Liver (tissue), 8 donors: ENCODE measurements at regions not wholly inside any gene's neighbourhood (a gene's known extent, or its start where the extent isn't known, plus 50 kb on each side); places are given as distances from the start of the nearest gene placed in this dataset.

Experiments used
- DNase-seq: peaks from one replicate; pipeline ENCODE4 v3.0.0-alpha.2; 2017; ENCODE audit warnings: low spot score
- H3K27ac ChIP-seq, 2 donors: one replicate each; pipeline ENCODE4 v1.7.0; 2013; ENCODE audit warnings: inconsistent platforms in 2 of 2, low read length in 2 of 2, control low read depth in 1 of 2, low read depth in 1 of 2, mild to moderate bottlenecking in 1 of 2
- H3K27me3 ChIP-seq, 4 donors: one replicate each; pipeline versions ENCODE4 v1.6.1 to v1.7.0; 2013; ENCODE audit warnings: low read length in 3 of 4, inconsistent platforms in 1 of 4, mild to moderate bottlenecking in 1 of 4, moderate library complexity in 1 of 4; ENCODE audit not compliant: control insufficient read depth in 4 of 4, insufficient read depth in 4 of 4
- H3K36me3 ChIP-seq, 4 donors: one replicate each; pipeline versions ENCODE4 v1.6.1 to v1.7.0; 2013; ENCODE audit warnings: low read length in 3 of 4, mild to moderate bottlenecking in 3 of 4, low read depth in 1 of 4, moderate library complexity in 1 of 4; ENCODE audit not compliant: control insufficient read depth in 4 of 4, insufficient read depth in 3 of 4
- H3K4me1 ChIP-seq, 4 donors: one replicate each; pipeline versions ENCODE4 v1.6.1 to v1.7.0; 2013; ENCODE audit warnings: low read length in 3 of 4, mild to moderate bottlenecking in 3 of 4, moderate library complexity in 1 of 4; ENCODE audit not compliant: control insufficient read depth in 4 of 4, insufficient read depth in 4 of 4
- H3K4me3 ChIP-seq, 3 donors: one replicate each; pipeline versions ENCODE4 v1.6.1 to v1.7.0; 2013; ENCODE audit warnings: low read length in 3 of 3, control low read depth in 1 of 3, low read depth in 1 of 3, mild to moderate bottlenecking in 1 of 3
- H3K9ac ChIP-seq, 2 donors: one replicate each; pipeline ENCODE4 v1.7.0; 2013; ENCODE audit warnings: low read length in 2 of 2, mild to moderate bottlenecking in 2 of 2, moderate library complexity in 2 of 2, control low read depth in 1 of 2, low read depth in 1 of 2
- H3K9me3 ChIP-seq, 4 donors: one replicate each; pipeline versions ENCODE4 v1.6.1 to v1.7.0; 2013; ENCODE audit warnings: low read length in 3 of 4; ENCODE audit not compliant: control insufficient read depth in 4 of 4
- EGR1 ChIP-seq, 2 donors: IDR thresholded peaks; 2 replicates each; pipeline ENCODE4 v1.6.1; 2016 to 2018; ENCODE audit warnings: antibody characterized with exemption in 2 of 2, low read depth in 2 of 2
- FOXA1 ChIP-seq: IDR thresholded peaks from 2 replicates; pipeline ENCODE4 v1.6.1; 2016; ENCODE audit warnings: antibody characterized with exemption
- FOXA2 ChIP-seq: IDR thresholded peaks from 2 replicates; pipeline ENCODE4 v1.6.1; 2016; ENCODE audit warnings: antibody characterized with exemption
- GABPA ChIP-seq, 2 donors: IDR thresholded peaks in 1 of 2; conservative IDR thresholded peaks in 1 of 2; 2 replicates each; pipeline ENCODE4 v1.6.1; 2016; ENCODE audit warnings: antibody characterized with exemption in 2 of 2, mild to moderate bottlenecking in 1 of 2, moderate library complexity in 1 of 2
- HNF4A ChIP-seq, 2 donors: conservative IDR thresholded peaks; 2 replicates each; pipeline ENCODE4 v1.6.1; 2016; ENCODE audit warnings: antibody characterized with exemption in 2 of 2, mild to moderate bottlenecking in 2 of 2
- HNF4G ChIP-seq: IDR thresholded peaks from 2 replicates; pipeline ENCODE4 v1.6.1; 2016; ENCODE audit warnings: antibody characterized with exemption
- JUND ChIP-seq, 2 donors: IDR thresholded peaks; 2 replicates each; pipeline ENCODE4 v1.6.1; 2016; ENCODE audit warnings: antibody characterized with exemption in 2 of 2
- NR2F2 ChIP-seq: IDR thresholded peaks from 2 replicates; pipeline ENCODE4 v1.6.1; 2016; ENCODE audit warnings: antibody characterized with exemption
- RAD21 ChIP-seq, 2 donors: IDR thresholded peaks; 2 replicates each; pipeline ENCODE4 v1.6.1; 2016; ENCODE audit warnings: antibody characterized with exemption in 2 of 2, mild to moderate bottlenecking in 2 of 2
- RXRA ChIP-seq, 2 donors: IDR thresholded peaks; 2 replicates each; pipeline ENCODE4 v1.6.1; 2017 to 2018; ENCODE audit warnings: antibody characterized with exemption in 2 of 2, mild to moderate bottlenecking in 1 of 2
- SP1 ChIP-seq: IDR thresholded peaks from 2 replicates; pipeline ENCODE4 v1.6.1; 2018; ENCODE audit warnings: antibody characterized with exemption, mild to moderate bottlenecking
- TAF1 ChIP-seq: conservative IDR thresholded peaks from 2 replicates; pipeline ENCODE4 v1.6.1; 2016; ENCODE audit warnings: antibody characterized with exemption, mild to moderate bottlenecking
- WGBS: extraction: QIAGEN DNeasy Blood & Tissue Kit; methylation state at CpG from one replicate; pipeline ENCODE4 v1.1.7; 2013; 5-methylcytosine and 5-hydroxymethylcytosine counted together
- TF ChIP-seq, protein P1 (sequence below): IDR thresholded peaks from 2 replicates; pipeline ENCODE4 v1.6.1; 2016; ENCODE audit warnings: antibody characterized with exemption
- TF ChIP-seq, protein P2 (sequence below): IDR thresholded peaks from 2 replicates; pipeline ENCODE4 v1.6.1; 2016; ENCODE audit warnings: antibody characterized with exemption, mild to moderate bottlenecking
- TF ChIP-seq, protein P3 (sequence below): fragments of 150-350 bp; IDR thresholded peaks from 2 replicates; pipeline ENCODE4 v1.5.1; 2017; ENCODE audit warnings: improper control_type of control experiment, low read depth, low read length; ENCODE audit not compliant: missing input control
- TF ChIP-seq, protein P4 (sequence below): IDR thresholded peaks from 2 replicates; pipeline ENCODE4 v1.6.1; 2016; ENCODE audit warnings: antibody characterized with exemption
- TF ChIP-seq, protein P5 (sequence below): IDR thresholded peaks from 2 replicates; pipeline ENCODE4 v1.6.1; 2016; ENCODE audit warnings: antibody characterized with exemption
- donor health status: healthy.
- donor health status: healthy.
- donor health status: healthy.
- donor health status: healthy.
- donor health status: healthy.

DNA sequence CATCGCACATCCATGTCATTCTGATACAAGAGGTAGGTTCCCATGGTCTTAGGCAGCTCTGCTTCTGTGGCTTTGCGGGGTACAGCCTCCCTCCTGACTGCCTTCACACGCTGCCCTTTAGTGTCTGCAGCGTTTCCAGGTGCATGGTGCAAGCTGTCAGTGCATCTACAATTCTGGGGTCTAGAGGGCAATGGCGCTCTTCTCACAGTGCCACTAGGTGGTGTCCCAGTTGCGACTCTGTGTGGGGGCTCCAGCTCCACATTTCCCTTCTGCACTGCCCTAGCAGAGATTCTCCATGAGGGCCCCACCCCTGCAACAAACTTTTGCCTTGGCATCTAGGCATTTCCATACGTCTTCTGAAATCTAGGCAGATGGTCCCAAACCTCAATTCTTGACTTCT lies 138.2 kb upstream of the BRINP3 start:
- H3K4me1 ChIP-seq: no peaks in the 10 kb centered on the region
- H3K9ac ChIP-seq: no peak overlapping the region
- H3K36me3 ChIP-seq: no peaks in the 10 kb centered on the region
- 81% methylated on average over 7 of the region's 7 CpGs for WGBS
- DNase-seq: no peak
- no peak overlapping the region for H3K4me3 ChIP-seq
- TF ChIP-seq NR2F2 (no peak), RAD21 (IDR thresholded peaks at IDR 0.05) (no peak), RXRA (IDR thresholded peaks at IDR 0.05) (no peak), HNF4A (conservative IDR thresholded peaks at IDR 0.05) (no peak), FOXA2 (no peak), GABPA (IDR thresholded peaks at IDR 0.05 in 1 of 2, conservative IDR thresholded peaks at IDR 0.05 in 1 of 2) (no peak), EGR1 (IDR thresholded peaks at IDR 0.05; ENCODE audit: low read depth in 2 of 2) (no peak), SP1 (no peak), HNF4G (no peak), FOXA1 (no peak), TAF1 (no peak), JUND (IDR thresholded peaks at IDR 0.05) (no peak)
- TF ChIP-seq, protein P1, sequence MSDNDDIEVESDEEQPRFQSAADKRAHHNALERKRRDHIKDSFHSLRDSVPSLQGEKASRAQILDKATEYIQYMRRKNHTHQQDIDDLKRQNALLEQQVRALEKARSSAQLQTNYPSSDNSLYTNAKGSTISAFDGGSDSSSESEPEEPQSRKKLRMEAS: no peak
- TF ChIP-seq, protein P2, sequence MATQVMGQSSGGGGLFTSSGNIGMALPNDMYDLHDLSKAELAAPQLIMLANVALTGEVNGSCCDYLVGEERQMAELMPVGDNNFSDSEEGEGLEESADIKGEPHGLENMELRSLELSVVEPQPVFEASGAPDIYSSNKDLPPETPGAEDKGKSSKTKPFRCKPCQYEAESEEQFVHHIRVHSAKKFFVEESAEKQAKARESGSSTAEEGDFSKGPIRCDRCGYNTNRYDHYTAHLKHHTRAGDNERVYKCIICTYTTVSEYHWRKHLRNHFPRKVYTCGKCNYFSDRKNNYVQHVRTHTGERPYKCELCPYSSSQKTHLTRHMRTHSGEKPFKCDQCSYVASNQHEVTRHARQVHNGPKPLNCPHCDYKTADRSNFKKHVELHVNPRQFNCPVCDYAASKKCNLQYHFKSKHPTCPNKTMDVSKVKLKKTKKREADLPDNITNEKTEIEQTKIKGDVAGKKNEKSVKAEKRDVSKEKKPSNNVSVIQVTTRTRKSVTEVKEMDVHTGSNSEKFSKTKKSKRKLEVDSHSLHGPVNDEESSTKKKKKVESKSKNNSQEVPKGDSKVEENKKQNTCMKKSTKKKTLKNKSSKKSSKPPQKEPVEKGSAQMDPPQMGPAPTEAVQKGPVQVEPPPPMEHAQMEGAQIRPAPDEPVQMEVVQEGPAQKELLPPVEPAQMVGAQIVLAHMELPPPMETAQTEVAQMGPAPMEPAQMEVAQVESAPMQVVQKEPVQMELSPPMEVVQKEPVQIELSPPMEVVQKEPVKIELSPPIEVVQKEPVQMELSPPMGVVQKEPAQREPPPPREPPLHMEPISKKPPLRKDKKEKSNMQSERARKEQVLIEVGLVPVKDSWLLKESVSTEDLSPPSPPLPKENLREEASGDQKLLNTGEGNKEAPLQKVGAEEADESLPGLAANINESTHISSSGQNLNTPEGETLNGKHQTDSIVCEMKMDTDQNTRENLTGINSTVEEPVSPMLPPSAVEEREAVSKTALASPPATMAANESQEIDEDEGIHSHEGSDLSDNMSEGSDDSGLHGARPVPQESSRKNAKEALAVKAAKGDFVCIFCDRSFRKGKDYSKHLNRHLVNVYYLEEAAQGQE: no peak
- TF ChIP-seq, protein P3, sequence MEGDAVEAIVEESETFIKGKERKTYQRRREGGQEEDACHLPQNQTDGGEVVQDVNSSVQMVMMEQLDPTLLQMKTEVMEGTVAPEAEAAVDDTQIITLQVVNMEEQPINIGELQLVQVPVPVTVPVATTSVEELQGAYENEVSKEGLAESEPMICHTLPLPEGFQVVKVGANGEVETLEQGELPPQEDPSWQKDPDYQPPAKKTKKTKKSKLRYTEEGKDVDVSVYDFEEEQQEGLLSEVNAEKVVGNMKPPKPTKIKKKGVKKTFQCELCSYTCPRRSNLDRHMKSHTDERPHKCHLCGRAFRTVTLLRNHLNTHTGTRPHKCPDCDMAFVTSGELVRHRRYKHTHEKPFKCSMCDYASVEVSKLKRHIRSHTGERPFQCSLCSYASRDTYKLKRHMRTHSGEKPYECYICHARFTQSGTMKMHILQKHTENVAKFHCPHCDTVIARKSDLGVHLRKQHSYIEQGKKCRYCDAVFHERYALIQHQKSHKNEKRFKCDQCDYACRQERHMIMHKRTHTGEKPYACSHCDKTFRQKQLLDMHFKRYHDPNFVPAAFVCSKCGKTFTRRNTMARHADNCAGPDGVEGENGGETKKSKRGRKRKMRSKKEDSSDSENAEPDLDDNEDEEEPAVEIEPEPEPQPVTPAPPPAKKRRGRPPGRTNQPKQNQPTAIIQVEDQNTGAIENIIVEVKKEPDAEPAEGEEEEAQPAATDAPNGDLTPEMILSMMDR: no peak
- TF ChIP-seq, protein P4, sequence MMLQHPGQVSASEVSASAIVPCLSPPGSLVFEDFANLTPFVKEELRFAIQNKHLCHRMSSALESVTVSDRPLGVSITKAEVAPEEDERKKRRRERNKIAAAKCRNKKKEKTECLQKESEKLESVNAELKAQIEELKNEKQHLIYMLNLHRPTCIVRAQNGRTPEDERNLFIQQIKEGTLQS: no peak
- TF ChIP-seq, protein P5, sequence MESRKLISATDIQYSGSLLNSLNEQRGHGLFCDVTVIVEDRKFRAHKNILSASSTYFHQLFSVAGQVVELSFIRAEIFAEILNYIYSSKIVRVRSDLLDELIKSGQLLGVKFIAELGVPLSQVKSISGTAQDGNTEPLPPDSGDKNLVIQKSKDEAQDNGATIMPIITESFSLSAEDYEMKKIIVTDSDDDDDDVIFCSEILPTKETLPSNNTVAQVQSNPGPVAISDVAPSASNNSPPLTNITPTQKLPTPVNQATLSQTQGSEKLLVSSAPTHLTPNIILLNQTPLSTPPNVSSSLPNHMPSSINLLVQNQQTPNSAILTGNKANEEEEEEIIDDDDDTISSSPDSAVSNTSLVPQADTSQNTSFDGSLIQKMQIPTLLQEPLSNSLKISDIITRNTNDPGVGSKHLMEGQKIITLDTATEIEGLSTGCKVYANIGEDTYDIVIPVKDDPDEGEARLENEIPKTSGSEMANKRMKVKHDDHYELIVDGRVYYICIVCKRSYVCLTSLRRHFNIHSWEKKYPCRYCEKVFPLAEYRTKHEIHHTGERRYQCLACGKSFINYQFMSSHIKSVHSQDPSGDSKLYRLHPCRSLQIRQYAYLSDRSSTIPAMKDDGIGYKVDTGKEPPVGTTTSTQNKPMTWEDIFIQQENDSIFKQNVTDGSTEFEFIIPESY: no peak
- no peaks in the 10 kb centered on the region for H3K9me3 ChIP-seq
- H3K27ac ChIP-seq: no peak overlapping the region
- H3K27me3 ChIP-seq: no peaks in the 10 kb centered on the region

DNA sequence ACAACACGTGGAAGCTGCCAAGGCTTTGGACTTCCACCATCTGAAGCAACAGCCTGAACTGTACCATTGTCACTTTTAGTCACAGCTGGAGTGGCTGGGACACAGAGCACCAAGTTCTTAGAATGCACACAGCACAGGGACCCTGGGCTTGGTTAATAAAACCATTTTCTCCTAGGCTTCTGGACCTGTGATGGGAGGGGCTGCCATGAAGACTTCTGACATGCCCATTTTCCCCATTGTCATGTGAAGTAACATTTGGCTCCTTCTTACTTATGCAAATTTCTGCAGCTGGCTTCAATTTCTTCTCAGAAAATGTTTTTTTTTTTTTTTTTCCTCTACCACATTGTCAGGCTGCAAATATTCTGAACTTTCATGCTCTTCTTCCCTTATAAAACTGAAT lies 138.6 kb upstream of the BRINP3 start:
- H3K27ac ChIP-seq: no peak overlapping the region
- DNase-seq: no peak
- 58% methylated on average over 1 of the region's 1 CpG for WGBS
- TF ChIP-seq HNF4A (conservative IDR thresholded peaks at IDR 0.05) (no peak), FOXA1 (no peak), JUND (IDR thresholded peaks at IDR 0.05) (no peak)
- TF ChIP-seq, protein P3: no peak
- TF ChIP-seq, protein P2: no peak
- H3K4me3 ChIP-seq: no peak overlapping the region
- H3K4me1 ChIP-seq: no peaks in the 10 kb centered on the region
- H3K9ac ChIP-seq: no peak overlapping the region
- H3K9me3 ChIP-seq: no peaks in the 10 kb centered on the region
- no peaks in the 10 kb centered on the region for H3K27me3 ChIP-seq
- H3K36me3 ChIP-seq: no peaks in the 10 kb centered on the region
